CD4-positive, alpha-beta T cell treated with Interferon alpha-2 for 1 hour (primary cell): ENCODE measurements at regions not wholly inside any gene's neighbourhood (a gene's known extent, or its start where the extent isn't known, plus 50 kb on each side); places are given as distances from the start of the nearest gene placed in this dataset.
"Not testable (repeated sequence)": the region's sequence is repeated elsewhere in the genome, so short reads cannot be mapped to it uniquely, and the experiment has no call there.

ENCODE experiments used
- DNase-seq, 2 donors: peaks; one replicate each; pipeline ENCODE4 v3.0.0-alpha.2; 2020 to 2022

DNA sequence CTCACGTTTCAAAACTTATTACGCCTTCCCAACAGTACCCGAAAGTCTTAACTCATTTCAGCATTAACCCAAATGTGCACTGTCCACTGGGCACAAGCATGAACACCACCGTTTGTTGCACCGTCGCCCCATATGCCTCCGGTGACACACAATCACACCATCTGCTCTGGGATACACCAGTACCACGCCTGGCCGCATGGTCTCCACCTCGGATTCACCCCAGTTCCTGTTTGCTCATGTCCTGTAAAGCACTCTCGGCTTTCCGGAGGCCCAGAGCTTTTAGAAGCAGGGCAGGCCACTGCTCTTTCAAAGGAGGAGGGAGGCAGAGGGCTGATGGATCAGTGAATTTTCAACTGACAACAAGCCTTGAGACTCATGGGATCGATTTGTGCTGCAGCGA lies 1570.0 kb upstream of the DEFB115 start:
- no peak for DNase-seq

DNA sequence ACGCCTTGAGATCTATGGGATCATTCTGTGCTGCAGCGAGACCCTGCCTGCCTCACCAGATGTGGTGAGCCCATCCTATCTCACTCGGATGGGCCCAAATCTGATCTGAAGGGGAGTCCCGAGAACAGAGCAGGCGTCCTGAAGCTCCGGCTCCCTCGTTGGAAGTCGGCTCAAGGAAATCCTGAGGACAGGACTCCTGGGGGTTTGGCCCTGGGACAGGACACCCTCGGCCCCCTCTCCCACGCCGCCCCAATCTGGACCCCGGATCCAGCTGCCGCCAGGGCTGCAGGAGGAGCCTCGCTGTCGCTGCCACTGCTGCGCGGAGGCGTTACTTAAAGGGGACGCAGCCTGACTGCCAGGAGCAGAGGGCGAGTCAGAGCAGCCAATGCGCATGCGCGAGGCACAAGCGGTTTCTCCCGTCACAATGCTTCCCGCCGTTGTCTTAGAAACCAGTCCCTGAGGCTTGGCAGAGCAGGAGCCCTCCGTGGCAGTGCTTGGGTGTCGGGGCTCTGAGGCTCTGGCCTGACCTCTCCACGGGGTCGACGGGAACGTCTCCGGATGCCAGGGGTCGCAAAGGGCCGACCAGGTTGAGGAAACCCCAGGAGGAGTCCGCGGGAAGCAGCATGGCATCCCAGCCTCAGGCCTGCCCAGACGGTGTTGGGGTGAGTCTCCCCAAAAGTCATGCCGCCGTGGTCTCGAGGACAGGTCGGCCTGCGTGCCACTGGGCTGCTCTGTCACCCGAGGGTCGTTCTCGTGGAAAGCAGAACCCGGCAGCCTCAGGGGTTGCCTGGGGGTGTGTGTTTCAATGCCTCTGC lies 1567.8 kb upstream of the DEFB115 start:
- DNase-seq, result no peak

DNA sequence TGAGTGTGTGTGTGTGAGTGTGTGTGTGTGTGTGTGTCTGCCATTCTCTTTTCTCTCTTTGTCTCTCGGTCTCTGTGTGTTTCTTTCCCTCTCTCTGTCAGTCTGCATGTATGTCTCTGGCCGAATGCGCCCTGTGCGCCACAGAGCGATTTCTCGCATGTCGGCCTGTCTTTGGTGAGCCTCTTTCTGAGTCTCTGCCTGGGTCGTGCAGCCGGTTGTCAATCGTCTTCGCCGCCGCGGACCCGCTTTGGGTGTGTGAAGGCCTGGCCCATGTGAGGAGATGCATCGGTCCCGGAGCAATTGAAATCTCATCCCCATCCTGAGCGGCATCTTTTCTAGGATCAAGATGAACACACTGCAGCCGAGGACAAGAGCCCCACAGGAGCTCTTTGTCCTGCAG lies 1567.2 kb upstream of the DEFB115 start:
- no peak for DNase-seq

DNA sequence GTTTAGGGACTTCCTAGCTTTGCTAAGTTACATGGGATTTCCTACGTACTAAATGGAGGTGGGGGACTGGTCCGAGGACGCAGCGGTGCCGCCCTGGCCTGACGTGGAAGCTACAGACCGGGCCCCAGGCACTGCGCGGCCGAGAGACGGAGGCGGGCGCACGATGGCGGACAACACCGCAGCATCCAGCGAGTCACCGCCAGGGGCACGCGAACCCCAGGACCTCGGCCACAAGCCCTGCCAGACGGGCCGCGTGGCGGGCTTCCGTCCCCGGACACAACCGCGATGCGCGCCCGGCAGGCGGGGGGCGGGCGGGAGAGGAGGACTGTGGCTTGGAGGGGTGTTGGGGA lies 1516.9 kb upstream of the DEFB115 start:
- DNase-seq, result no peak

DNA sequence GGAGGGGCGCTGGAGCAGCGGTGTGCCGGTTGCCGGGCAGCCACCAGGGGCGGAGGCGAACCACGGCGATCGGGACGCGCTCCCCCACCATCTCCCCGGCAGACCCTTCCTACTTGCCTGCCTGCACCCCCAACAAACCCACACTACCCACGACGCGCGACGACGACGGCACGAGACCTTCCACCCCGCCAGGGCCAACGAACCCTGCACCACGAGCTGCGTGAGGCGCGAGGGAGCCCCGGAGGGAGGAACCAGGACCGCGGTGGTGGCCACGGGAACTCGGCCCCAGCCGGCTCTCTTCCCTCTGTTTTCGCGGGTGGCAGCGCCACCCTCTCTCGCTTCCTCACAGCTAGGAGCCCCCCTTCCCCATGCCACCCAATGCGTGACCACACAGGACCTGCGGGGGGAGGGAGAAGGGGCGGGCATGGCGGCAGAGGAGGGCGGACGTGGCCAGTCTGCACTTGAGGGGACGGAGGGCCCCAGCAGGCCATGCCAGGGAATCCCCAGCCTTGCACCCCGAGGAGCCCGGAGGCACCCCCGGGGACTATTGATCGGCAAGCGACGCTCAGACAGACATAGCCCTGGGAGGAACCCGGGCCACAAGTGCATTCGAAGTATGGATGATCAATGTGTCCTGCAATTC lies 1516.4 kb upstream of the DEFB115 start:
- DNase-seq, result no peak

DNA sequence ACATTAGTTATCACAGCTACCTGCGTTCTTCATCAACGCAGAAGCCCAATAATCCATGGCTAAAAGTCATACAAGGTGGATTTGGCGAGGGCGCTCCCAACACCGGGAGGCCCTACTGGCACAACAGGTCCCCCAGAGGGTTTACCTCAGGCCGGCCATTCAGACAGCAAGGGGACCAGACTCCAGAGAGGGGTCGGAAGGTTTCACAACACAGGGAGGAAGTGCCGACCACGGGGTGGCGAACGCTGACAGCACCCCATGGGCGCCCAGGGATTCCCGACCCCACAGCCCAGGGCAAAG lies 1515.9 kb upstream of the DEFB115 start:
- DNase-seq, result no peak

DNA sequence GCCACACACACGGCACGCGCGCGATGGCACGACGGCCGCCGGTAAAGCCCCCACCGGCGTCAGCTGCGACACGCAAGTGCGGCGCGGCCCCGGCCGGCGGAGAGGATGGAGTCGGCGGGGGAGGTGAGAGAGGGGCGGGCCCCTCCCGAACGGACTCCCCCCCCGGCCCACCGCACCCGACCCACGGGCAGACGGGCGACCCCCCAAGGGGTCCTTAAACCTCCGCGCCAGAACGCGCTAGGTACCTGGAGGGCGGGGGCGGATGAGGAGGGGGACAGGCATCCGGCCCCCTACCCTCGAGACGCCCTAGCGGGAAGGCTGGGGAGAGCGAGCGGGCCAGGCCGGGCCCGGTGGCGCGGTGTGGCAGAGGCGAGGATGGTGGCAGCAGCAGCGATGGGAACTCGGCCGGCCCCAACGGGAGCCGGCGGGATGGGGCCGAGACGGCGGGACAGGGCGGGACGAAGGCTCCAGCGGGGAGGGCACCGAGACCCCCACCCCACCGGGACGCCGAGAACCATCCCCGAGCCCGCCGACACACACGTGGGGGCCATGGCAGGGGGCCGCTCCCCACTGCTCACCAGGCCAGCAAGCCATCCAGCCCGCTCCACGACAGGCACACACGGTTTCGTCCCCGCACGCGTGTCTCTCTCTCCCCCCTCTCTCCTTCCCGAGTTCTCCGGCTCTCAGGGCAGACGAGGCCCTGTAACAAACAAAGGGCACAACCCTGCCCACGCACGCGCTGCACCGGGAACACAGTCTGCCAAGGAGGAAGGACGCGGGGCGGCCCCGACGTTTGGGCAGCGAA lies 1515.4 kb upstream of the DEFB115 start:
- no peak for DNase-seq

DNA sequence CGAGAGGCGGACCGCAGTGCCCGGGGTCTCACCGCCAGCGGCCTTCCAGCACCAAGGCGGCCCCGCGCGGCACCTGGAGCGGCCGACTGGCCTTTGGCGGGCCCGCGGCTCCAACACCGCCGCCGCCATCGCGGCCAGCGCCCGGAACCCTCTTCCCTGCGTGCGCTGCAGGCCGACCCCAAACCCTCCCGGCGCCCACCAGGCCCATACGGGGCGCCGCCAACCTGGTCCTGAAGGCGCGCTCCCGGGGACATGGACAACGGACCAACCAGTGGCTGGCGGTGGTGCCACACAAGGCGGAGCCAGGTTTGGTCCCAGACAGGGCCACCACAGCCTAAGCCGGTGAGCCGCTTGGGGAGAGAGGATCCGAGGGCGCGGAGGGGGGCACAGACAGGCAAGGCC lies 1514.8 kb upstream of the DEFB115 start:
- DNase-seq, result no peak

DNA sequence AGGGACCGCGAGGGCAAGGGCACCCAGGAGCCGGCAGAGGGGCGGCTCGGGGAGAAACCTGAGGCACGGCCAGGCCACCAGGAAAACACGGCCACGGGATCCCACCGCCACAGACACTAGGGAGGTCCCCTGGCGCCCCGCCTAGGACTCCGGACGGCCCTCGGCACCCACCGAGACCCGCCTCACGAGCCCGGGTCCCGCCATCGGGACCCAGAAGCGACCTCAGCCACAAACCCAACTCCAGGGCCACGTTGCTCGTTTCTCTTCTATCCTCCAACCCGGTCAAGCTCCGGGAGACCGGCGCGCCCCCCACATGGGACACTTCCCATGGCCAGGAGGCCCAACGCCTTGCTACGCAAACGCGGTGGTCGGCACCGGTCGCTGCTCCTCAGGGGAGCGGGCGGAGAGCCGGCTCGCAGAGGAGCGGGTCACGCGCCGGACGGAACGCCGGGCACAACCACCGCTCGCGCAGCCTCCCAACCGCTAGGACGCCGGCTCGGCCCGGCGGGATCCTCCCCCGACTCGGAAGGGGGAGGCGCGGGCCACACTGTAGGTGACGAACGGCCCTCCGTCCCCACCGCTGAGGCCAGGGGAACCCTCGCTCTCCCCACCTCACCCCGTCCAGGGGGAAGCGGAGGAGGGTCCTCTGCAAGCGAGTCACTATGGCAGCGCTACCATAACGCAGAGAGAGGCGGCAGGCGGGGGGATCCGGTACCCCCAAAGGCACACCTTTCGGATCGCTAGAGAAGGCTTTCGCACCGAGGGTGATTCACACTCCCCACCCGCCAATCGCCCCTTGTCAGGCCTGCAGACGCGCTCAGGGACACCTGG lies 1514.1 kb upstream of the DEFB115 start:
- DNase-seq, result no peak

DNA sequence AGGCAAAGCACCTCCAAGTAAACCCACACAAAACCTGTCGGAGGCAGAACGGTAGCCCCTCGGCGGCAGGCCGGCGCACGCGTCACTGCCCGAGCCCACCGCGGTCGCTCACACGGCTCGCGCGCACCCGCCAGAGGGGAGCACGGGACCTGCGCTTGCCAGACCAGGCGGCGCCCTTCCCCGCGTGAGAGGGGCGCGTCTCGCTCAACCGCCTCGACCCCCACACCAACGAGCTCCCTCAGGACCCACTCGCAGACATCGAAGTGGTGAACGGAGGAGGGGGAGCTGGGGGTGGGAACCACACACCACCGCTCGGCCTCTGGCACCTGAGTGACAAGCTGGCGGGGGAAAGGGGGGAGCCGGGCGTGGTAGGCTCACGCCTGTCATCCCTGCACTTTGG lies 1513.4 kb upstream of the DEFB115 start:
- DNase-seq, result no peak

DNA sequence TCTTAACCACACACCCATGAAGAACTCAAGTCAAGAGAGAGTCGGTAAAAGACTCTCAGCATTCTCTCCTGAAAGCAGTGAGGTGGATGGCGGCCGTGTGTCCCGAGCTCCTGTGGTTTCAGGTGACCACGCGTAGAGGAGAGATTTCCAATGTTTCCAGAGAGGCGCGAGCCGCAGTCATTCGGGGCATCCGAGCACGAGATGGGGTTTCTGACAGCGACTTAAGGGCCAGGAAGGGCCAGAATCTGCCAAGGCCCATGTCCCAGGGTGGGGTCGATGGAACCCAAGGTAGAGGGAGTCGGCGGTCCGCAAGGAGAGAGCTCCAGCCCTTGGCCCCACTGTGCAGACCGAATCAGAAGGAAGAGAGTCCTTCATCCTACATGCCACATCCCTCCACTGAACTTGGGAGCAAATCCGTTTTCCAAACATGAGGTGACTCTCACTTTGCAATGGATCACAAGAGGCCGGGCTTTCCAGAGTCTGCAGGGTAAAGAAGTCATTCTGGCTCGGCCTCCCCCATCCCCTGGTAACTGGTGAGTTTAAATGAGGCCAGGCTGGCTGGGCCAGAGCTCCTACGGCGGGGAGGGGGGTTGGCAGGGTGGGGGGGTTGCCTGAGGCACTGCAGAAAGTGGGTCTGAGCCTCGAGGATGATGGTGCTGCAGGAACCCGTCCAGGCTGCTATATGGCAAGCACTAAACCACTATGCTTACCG lies 1511.8 kb upstream of the DEFB115 start:
- DNase-seq, result not testable (repeated sequence)

DNA sequence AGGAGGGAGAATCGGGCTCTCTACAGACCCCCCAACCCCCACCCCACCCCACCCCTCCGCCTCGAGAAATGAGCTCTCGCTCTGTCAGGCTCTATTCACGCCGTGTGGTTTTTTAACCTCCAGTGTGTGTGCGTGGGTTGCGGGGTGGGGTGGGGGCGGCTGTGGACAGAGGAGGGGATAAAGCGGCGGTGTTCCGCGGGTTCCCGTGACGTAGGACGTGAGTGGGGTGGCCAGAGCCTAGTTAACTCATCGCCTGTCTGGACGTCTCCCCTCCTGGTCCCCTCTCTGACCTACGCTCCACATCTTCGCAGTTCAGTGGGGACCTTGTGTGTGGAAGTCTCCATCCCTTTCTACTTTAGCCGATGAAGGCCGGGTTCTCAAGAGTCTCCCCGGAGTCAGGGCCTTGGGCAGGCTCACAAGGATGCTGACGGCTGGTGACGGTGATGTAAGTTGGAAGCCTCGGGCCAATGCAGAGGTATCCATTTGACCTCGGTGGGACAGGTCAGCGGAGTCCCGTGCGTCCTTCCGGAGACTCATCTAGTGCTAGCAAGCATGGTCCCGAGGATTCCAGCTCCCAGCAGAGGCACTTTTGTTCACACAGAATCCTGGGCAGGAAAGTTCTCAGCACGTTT lies 1507.1 kb upstream of the DEFB115 start:
- no peak for DNase-seq

DNA sequence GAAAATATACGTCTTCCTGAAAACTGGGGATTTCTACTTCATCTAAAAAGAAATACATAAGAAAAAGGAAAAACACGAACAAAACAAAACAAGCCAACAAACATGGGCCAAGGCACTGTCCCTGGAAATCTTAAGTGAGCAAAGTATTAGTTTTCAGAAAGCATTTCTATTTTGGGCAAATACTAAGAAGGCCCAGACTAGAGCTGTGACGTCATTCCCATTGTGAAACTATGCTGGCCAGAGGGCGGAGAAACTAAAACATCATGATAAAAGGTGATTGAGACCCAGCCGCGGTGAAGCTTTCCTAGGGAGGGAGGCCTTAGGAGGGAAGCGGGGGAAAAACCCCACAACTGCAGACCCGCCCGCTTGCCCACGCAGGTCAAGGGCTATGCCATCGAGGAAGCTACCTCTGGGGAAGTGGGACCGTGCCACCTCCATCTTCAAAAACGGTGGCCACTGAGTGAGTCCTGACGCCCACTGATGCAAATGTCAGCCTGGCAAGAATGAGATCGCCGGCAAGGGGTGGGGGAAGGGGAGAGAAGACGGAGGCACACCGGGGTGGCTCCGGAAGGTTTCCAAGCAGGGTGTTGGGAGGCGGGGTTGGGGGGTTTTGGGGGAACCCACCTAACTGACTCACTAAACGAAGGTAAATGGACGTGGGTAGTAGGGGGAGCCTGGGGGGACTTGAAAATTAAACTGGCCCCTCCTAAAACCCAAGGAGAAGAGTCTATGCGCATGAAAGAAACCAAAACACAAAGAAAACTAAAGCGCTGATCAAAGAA lies 1504.6 kb upstream of the DEFB115 start:
- DNase-seq, result not testable (repeated sequence)

DNA sequence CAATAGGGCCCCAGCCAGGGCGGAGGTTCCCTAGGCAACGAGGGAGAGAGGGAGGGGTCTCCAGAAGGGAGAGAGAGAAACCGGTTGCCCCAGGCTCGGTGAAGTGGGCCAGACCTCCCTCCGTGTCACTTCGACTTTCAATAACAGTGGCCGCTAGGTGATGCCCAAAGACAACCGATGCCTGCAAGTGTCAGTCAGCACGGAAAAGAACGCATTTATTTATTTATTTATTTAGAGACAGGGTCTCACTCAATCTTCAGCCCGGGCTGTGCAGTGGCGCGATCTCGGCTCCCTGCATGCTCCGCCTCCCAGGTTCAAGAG lies 1504.1 kb upstream of the DEFB115 start:
- not testable (repeated sequence) for DNase-seq

DNA sequence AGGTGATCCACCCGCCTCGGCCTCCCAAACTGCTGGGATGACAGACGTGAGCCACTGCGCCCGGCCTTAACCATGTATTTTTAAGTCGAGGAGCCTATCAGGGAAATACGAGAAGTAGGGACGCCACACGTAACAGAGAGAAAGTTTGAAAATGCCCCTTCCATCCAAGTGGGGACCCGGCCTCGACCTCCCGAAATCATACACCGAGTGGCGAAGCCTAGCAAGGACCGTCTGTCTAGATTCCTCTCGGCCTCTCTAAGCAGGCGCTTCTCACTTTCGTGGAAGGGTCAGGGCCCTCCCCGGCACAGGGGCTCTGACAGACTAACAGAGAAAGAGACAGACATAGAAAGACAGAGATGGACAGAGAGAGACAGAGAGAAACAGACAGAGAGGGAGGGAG lies 1503.6 kb upstream of the DEFB115 start:
- not testable (repeated sequence) for DNase-seq

DNA sequence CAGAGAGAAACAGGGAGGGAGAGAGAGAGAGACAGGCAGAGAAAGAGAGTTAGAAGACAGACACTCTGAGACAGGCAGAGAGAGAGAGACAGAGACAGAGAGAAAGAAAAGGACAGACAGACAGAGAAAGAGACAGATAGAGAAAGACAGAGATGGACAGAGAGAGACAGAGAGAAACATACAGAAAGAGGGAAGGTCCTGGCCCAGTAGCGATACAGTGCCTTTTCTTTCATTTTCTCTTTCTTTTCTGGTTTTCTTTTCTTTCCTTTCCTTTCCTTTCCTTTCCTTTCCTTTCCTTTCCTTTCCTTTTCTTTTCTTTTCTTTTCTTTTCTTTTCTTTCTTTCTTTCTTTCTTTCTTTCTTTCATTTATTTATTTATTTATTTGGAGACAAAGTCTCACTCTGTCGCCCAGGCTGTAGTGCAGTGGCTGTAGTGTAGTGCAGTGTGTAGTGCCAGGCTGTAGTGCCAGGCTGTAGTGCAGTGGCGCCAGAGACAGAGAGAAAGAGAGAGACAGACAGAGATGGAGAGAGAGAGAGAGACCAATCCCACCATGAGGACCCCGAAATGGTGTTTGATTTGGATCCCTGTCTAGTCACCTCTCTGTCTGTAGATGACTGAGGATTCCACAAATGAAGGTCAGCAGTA lies 1501.5 kb upstream of the DEFB115 start:
- not testable (repeated sequence) for DNase-seq

DNA sequence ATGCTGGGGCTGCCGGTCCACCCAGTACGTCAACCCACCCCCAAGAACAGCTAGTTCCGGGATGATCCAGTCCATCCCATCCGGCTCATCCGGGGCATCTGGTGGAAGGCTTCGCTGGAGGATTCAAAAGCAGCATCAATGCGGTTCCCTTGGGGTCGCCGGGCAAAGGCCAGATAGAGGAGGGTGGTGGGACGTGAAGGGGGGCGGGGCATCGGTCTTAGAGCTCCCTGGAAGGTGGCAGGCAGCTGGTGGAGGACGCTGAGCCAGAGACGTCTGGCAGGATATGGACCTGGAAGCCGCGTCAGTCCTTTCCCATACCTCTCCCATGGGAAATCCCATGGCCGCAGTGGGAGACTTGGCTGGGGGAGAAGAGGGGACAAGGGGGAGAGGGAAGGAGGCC lies 1500.8 kb upstream of the DEFB115 start:
- DNase-seq, result no peak

DNA sequence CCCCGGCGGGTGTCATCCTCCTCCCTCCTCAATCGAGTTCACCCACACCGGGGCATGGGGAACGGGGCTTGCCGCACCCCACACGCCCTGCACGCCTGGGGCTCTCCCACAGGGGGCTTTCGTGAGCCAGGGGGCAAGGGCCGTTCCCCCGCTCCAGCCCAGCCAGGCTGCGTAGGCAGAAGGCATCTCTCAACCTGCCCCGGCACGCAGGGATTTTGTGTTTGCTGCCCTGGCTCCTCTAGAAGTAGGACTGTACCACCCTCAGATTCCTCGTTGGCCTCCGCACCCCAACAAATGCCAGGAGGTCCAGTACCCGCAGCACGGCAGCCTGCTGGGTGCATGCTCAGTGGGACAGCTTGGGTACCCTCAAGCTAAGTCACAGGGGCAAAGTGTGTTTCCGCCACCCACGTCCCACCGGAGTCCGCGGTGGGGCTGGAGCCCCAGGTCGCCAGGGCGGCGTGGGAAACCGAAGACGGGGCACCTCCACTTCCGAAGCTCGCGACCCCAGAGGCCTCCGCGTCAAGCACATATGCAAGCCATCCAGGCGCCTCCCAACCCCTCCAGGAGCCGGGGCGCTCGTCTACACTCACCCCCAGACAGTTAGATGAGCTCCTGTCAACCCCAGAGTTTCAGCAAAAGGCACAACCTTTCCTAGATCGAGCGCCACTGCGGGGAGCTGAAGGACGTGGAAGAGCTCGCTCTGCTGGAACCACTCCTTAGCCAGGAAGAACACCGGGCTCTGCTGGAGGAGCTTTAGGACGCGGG lies 1495.7 kb upstream of the DEFB115 start:
- not testable (repeated sequence) for DNase-seq

DNA sequence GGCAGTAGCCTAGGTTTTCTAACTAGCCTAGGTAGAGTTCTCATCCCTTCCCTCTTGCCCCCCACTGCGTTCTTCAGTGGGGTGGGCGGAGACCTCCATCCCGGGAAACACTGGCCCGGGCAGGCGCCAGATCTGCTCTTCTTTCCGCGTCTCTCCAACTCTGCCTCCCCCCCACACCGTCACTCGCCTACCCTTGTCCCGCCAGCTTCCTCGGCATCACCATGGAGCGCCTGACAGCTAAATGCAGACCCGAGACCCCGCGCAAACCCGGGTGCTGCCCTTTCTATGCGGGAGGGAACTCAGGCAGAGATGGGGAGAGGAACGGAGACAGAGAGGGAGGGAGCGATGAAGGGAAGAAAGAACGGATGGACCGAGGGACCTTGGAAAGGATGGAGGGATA lies 1494.8 kb upstream of the DEFB115 start:
- DNase-seq, result no peak
